Activated CD8-positive, alpha-beta memory T cell treated with anti-CD3 and anti-CD28 coated beads for 48 hours (primary cell): ENCODE measurements at regions not wholly inside any gene's neighbourhood (a gene's known extent, or its start where the extent isn't known, plus 50 kb on each side); places are given as distances from the start of the nearest gene placed in this dataset.
"Not testable (repeated sequence)": the region's sequence is repeated elsewhere in the genome, so short reads cannot be mapped to it uniquely, and the experiment has no call there.

Experiments used
- DNase-seq, 3 experiments: peaks; one replicate each; pipeline ENCODE4 v3.0.0-alpha.2; 2020; ENCODE audit warnings: low read depth in 2 of 3, low spot score in 2 of 3

- no peak for DNase-seq
These were observed 51.5 kb upstream of the PHF21B start for GRCh38 chr22:45061332-45061731.

- peak; percentile 7 to 44 (median 33) for DNase-seq
These were observed 54.8 kb upstream of the PHF21B start for GRCh38 chr22:45064313-45065278.

- DNase-seq, result no peak
These were observed 55.9 kb upstream of the PHF21B start for GRCh38 chr22:45065726-45066125.

- no peak for DNase-seq
These were observed 57.9 kb upstream of the PHF21B start for GRCh38 chr22:45067731-45068130.

GRCh38 chr22:45069925-45070324, 60.1 kb upstream of the PHF21B start:
- no peak for DNase-seq

GRCh38 chr22:45071618-45072017, 61.8 kb upstream of the PHF21B start:
- DNase-seq, result no peak

- no peak for DNase-seq
These were observed 62.6 kb upstream of the PHF21B start for GRCh38 chr22:45072322-45072903.

- no peak for DNase-seq
These were observed 63.3 kb upstream of the PHF21B start for GRCh38 chr22:45073064-45073463.

- DNase-seq, result no peak
These were observed 67.5 kb upstream of the PHF21B start for GRCh38 chr22:45077286-45077685.

GRCh38 chr22:45077826-45078334, 68.1 kb upstream of the PHF21B start:
- no peak for DNase-seq

GRCh38 chr22:45082795-45083194, 73.0 kb upstream of the PHF21B start:
- DNase-seq, result no peak

GRCh38 chr22:45083659-45084305, 74.0 kb upstream of the PHF21B start:
- DNase-seq, result no peak

- no peak for DNase-seq
These were observed 74.7 kb upstream of the PHF21B start for GRCh38 chr22:45084400-45084920.

- no peak for DNase-seq
These were observed 75.9 kb upstream of the NUP50 start for GRCh38 chr22:45087802-45088201.

- no peak for DNase-seq
These were observed 75.1 kb upstream of the NUP50 start for GRCh38 chr22:45088576-45088975.

- no peak for DNase-seq
These were observed 73.2 kb upstream of the NUP50 start for GRCh38 chr22:45090497-45090910.

GRCh38 chr22:45091254-45091854, 72.4 kb upstream of the NUP50 start:
- no peak for DNase-seq

GRCh38 chr22:45091875-45092274, 71.8 kb upstream of the NUP50 start:
- DNase-seq, result not testable (repeated sequence)

GRCh38 chr22:45092644-45093043, 71.1 kb upstream of the NUP50 start:
- DNase-seq, result no peak

GRCh38 chr22:45093609-45094008, 70.1 kb upstream of the NUP50 start:
- DNase-seq, result no peak

GRCh38 chr22:45094081-45094720, 69.5 kb upstream of the NUP50 start:
- DNase-seq, result no peak
